WTC11 (cell line): ENCODE measurements at regions not wholly inside any gene's neighbourhood (a gene's known extent, or its start where the extent isn't known, plus 50 kb on each side); places are given as distances from the start of the nearest gene placed in this dataset.

Source experiments
- ATAC-seq: fragments of 200-7000 bp; cut with Tn5 transposase; 2 replicates; pipeline ENCODE4 v1.10.0; 2021; ENCODE audit warnings: mild to moderate bottlenecking, moderate library complexity
- CTCF ChIA-PET: fragments of 300-600 bp; sonication (Branson Sonifier 250); formaldehyde crosslinking; loops from one replicate; lab custom pipeline; 2021; ENCODE audit warnings: antibody characterized with exemption; lab: Charles Lee
- POLR2A ChIA-PET: fragments of 350-600 bp; sonication (Branson Sonifier 250); formaldehyde crosslinking; loops from one replicate; lab custom pipeline; 2021; ENCODE audit warnings: antibody characterized with exemption; lab: Charles Lee
- DNase-seq: peaks from one replicate; pipeline ENCODE4 v3.0.0; 2021; ENCODE audit warnings: low spot score
- H3K27ac Mint-ChIP-seq: 2 replicates; pipeline ENCODE4 v1.8.0; 2021; ENCODE audit warnings: mixed read lengths
- H3K27me3 Mint-ChIP-seq: 2 replicates; pipeline ENCODE4 v1.8.0; 2021; ENCODE audit warnings: low read depth, mild to moderate bottlenecking, moderate library complexity, mixed read lengths
- H3K36me3 Mint-ChIP-seq: 2 replicates; pipeline ENCODE4 v1.8.0; 2021; ENCODE audit warnings: mixed read lengths
- H3K4me1 Mint-ChIP-seq: 2 replicates; pipeline ENCODE4 v1.8.0; 2022; ENCODE audit warnings: mixed read lengths
- H3K4me3 Mint-ChIP-seq: 2 replicates; pipeline ENCODE4 v1.8.0; 2021; ENCODE audit warnings: mild to moderate bottlenecking, moderate library complexity, mixed read lengths
- H3K9me3 Mint-ChIP-seq: 2 replicates; pipeline ENCODE4 v1.8.0; 2021; ENCODE audit warnings: mixed read lengths
- AFF4 ChIP-seq: sonication (generic); formaldehyde crosslinking; IDR thresholded peaks from 2 replicates; pipeline ENCODE4 v1.8.1; 2023; ENCODE audit warnings: mild to moderate bottlenecking, missing genetic modification reagents, borderline replicate concordance
- ATF3 ChIP-seq: sonication (generic); formaldehyde crosslinking; conservative IDR thresholded peaks from 2 replicates; pipeline ENCODE4 v1.8.1; 2022; ENCODE audit warnings: mild to moderate bottlenecking, missing genetic modification reagents
- CTCF ChIP-seq: fragments of 200-600 bp; IDR thresholded peaks from 2 replicates; pipeline ENCODE4 v1.8.0; 2022; ENCODE audit warnings: antibody characterized with exemption
- ERG ChIP-seq: fragments of 250-450 bp; sonication (Bioruptor Pico); IDR thresholded peaks from 2 replicates; pipeline ENCODE4 v1.8.0; 2021; ENCODE audit warnings: mild to moderate bottlenecking
- IRF1 ChIP-seq: sonication (generic); formaldehyde crosslinking; IDR thresholded peaks from 2 replicates; pipeline ENCODE4 v1.8.0; 2023; ENCODE audit warnings: missing genetic modification reagents
- JAZF1 ChIP-seq: fragments of 250-450 bp; sonication (Bioruptor Pico); IDR thresholded peaks from 2 replicates; pipeline ENCODE4 v1.9.0; 2021; ENCODE audit warnings: moderate library complexity, mild to moderate bottlenecking, inconsistent platforms
- KAT7 ChIP-seq: sonication (generic); formaldehyde crosslinking; IDR thresholded peaks from 2 replicates; pipeline ENCODE4 v1.8.1; 2023; ENCODE audit warnings: missing genetic modification reagents, mild to moderate bottlenecking, borderline replicate concordance
- MAX ChIP-seq: sonication (generic); formaldehyde crosslinking; IDR thresholded peaks from 2 replicates; pipeline ENCODE4 v1.8.0; 2022; ENCODE audit warnings: mild to moderate bottlenecking, missing genetic modification reagents
- MLX ChIP-seq: sonication (generic); formaldehyde crosslinking; IDR thresholded peaks from 2 replicates; pipeline ENCODE4 v1.8.1; 2023; ENCODE audit warnings: mild to moderate bottlenecking, missing genetic modification reagents, moderate library complexity
- MYBL2 ChIP-seq: sonication (generic); formaldehyde crosslinking; IDR thresholded peaks from 2 replicates; pipeline ENCODE4 v1.8.1; 2023; ENCODE audit warnings: mild to moderate bottlenecking, moderate library complexity, missing genetic modification reagents
- NR3C1 ChIP-seq: sonication (generic); formaldehyde crosslinking; conservative IDR thresholded peaks from 2 replicates; pipeline ENCODE4 v1.8.1; 2023; ENCODE audit warnings: low read depth, mild to moderate bottlenecking, missing genetic modification reagents
- OVOL2 ChIP-seq: fragments of 250-450 bp; sonication (Bioruptor Pico); IDR thresholded peaks from 2 replicates; pipeline ENCODE4 v1.9.0; 2021; ENCODE audit warnings: mild to moderate bottlenecking, borderline replicate concordance
- RELA ChIP-seq: sonication (generic); formaldehyde crosslinking; IDR thresholded peaks from 2 replicates; pipeline ENCODE4 v1.8.1; 2022; ENCODE audit warnings: missing genetic modification reagents, mild to moderate bottlenecking, borderline replicate concordance
- SMAD4 ChIP-seq: sonication (generic); formaldehyde crosslinking; IDR thresholded peaks from 2 replicates; pipeline ENCODE4 v1.8.0; 2022; ENCODE audit warnings: mild to moderate bottlenecking, missing genetic modification reagents
- SP1 ChIP-seq: sonication (generic); formaldehyde crosslinking; conservative IDR thresholded peaks from 2 replicates; pipeline ENCODE4 v1.8.1; 2022; ENCODE audit warnings: missing genetic modification reagents
- TEAD1 ChIP-seq: sonication (generic); formaldehyde crosslinking; IDR thresholded peaks from 2 replicates; pipeline ENCODE4 v1.8.0; 2022; ENCODE audit warnings: mild to moderate bottlenecking, missing genetic modification reagents
- ZNF263 ChIP-seq: sonication (generic); formaldehyde crosslinking; IDR thresholded peaks from 2 replicates; pipeline ENCODE4 v1.8.1; 2022; ENCODE audit warnings: low read depth, mild to moderate bottlenecking, moderate library complexity, missing genetic modification reagents
- ZNF317 ChIP-seq: sonication (generic); formaldehyde crosslinking; IDR thresholded peaks from 2 replicates; pipeline ENCODE4 v1.8.1; 2023; ENCODE audit warnings: low read depth, mild to moderate bottlenecking, moderate library complexity, missing genetic modification reagents, borderline replicate concordance

GRCh38 chr6:92777146-92777740 lies 642.1 kb downstream of the EPHA7 start:
- H3K4me1 Mint-ChIP-seq, result peaks cover 11% of the 10 kb centered on the region
- POLR2A ChIA-PET, result no interaction called here
- no peak for TF ChIP-seq AFF4 (CRISPR knock-in tag)
- TF ChIP-seq ZNF263 (CRISPR knock-in tag), result no peak
- no peak for TF ChIP-seq ATF3 (CRISPR knock-in tag)
- TF ChIP-seq RELA, result no peak
- TF ChIP-seq ERG (CRISPR knock-in tag), result no peak
- no peak for TF ChIP-seq KAT7 (CRISPR knock-in tag)
- no peak for TF ChIP-seq IRF1
- peak; percentile 49 for TF ChIP-seq CTCF
- DNase-seq (no peak), ATAC-seq (peak; percentile 88)
- H3K9me3 Mint-ChIP-seq, result no peaks in the 10 kb centered on the region
- H3K4me3 Mint-ChIP-seq, result no peak overlapping the region
- no peak overlapping the region for H3K27ac Mint-ChIP-seq
- no peaks in the 10 kb centered on the region for H3K27me3 Mint-ChIP-seq
- no peaks in the 10 kb centered on the region for H3K36me3 Mint-ChIP-seq
- CTCF ChIA-PET, result interaction anchor here (0.8 to 1.6 kb wide), 6 partner anchors 12 to 240 kb away, joined by 3 to 5 read pairs (median 4); no protein-coding TSS in a partner anchor

GRCh38 chr6:92770540-92770939 lies 648.8 kb downstream of the EPHA7 start:
- H3K4me3 Mint-ChIP-seq, result no peak overlapping the region
- ATAC-seq (no peak), DNase-seq (no peak)
- no peaks in the 10 kb centered on the region for H3K36me3 Mint-ChIP-seq
- no peak overlapping the region for H3K27ac Mint-ChIP-seq
- no peaks in the 10 kb centered on the region for H3K9me3 Mint-ChIP-seq
- H3K27me3 Mint-ChIP-seq, result no peaks in the 10 kb centered on the region
- no peaks in the 10 kb centered on the region for H3K4me1 Mint-ChIP-seq
- POLR2A ChIA-PET, result no interaction called here
- CTCF ChIA-PET, result no interaction called here
- TF ChIP-seq MAX (CRISPR knock-in tag) (no peak), MLX (CRISPR knock-in tag) (no peak), MYBL2 (CRISPR knock-in tag) (no peak), SMAD4 (CRISPR knock-in tag) (no peak), OVOL2 (CRISPR knock-in tag) (no peak), SP1 (no peak), ZNF317 (CRISPR knock-in tag) (no peak), TEAD1 (CRISPR knock-in tag) (no peak), NR3C1 (CRISPR knock-in tag) (no peak), ZNF263 (CRISPR knock-in tag) (no peak), JAZF1 (CRISPR knock-in tag) (no peak)
